GM12878 (cell line): ENCODE measurements at regions not wholly inside any gene's neighbourhood (a gene's known extent, or its start where the extent isn't known, plus 50 kb on each side); places are given as distances from the start of the nearest gene placed in this dataset.

ENCODE experiments used
- ATAC-seq: fragments of 200-7000 bp; cut with Tn5 transposase; 3 replicates; pipeline ENCODE4 v1.9.1; 2020; ENCODE audit warnings: mild to moderate bottlenecking, moderate library complexity
- BruUV-seq: library from RNA; stranded (reverse); fragments of 400-500 nt; replicated peaks from 2 replicates; lab custom pipeline; 2021; lab: Mats Ljungman, UMichigan
- CTCF ChIA-PET: fragments of 300-600 bp; sonication (Branson Sonifier 250); formaldehyde crosslinking; extraction: SDS; loops from one replicate; lab custom pipeline; 2021; ENCODE audit warnings: inconsistent platforms; lab: Yijun Ruan, JAX
- POLR2A ChIA-PET: fragments of 350-600 bp; formaldehyde crosslinking; extraction: SDS; loops from one replicate; lab custom pipeline; 2021; ENCODE audit warnings: inconsistent platforms; lab: Charles Lee
- RAD21 ChIA-PET: fragments of 300-600 bp; sonication (Branson Sonifier 250); formaldehyde crosslinking; loops from one replicate; lab custom pipeline; 2023; ENCODE audit warnings: antibody characterized with exemption; ENCODE audit not compliant: unreplicated experiment; lab: Charles Lee
- SMC1A ChIA-PET: fragments of 300-600 bp; sonication (Branson Sonifier 250); formaldehyde crosslinking; loops from one replicate; lab custom pipeline; 2023; ENCODE audit not compliant: unreplicated experiment, uncharacterized antibody; lab: Charles Lee
- DNase-seq: peaks from one replicate; pipeline ENCODE4 v3.0.0-alpha.2; 2011; ENCODE audit warnings: low read depth, low spot score
- FAIRE-seq: peaks from 3 replicates; lab custom pipeline; 2011; peaks lifted over from hg19 to GRCh38; lab: Jason Lieb, UNC
- H2AFZ ChIP-seq: 2 replicates; pipeline ENCODE4 v1.6.0; 2011; ENCODE audit warnings: low read depth, low read length, control low read depth; ENCODE audit not compliant: control insufficient read depth
- H3K27ac ChIP-seq: 2 replicates; pipeline ENCODE4 v1.5.1; 2011; ENCODE audit warnings: control low read depth; ENCODE audit not compliant: control insufficient read depth, insufficient read depth
- H3K27me3 ChIP-seq, 2 experiments: replicated peaks in 1 of 2; 2 replicates each; pipeline versions ENCODE4 v1.6.0 to v1.6.1; 2011; ENCODE audit warnings: low read length in 1 of 2; ENCODE audit not compliant: control insufficient read depth in 2 of 2, insufficient read depth in 2 of 2
- H3K36me3 ChIP-seq, 2 experiments: 2 replicates each; pipeline ENCODE4 v1.5.1; 2011; ENCODE audit warnings: low read length in 1 of 2; ENCODE audit not compliant: control insufficient read depth in 2 of 2, insufficient read depth in 2 of 2
- H3K4me1 ChIP-seq: 2 replicates; pipeline ENCODE4 v1.6.1; 2011; ENCODE audit warnings: mild to moderate bottlenecking, low read length, moderate library complexity, mixed read lengths; ENCODE audit not compliant: control insufficient read depth, insufficient read depth
- H3K4me2 ChIP-seq: 2 replicates; pipeline ENCODE4 v1.6.0; 2011; ENCODE audit warnings: control low read depth; ENCODE audit not compliant: control insufficient read depth, insufficient read depth
- H3K4me3 ChIP-seq: fragments of 200-600 bp; sonication (generic); 2 replicates; pipeline ENCODE4 v1.5.1; 2016
- H3K79me2 ChIP-seq: 2 replicates; pipeline ENCODE4 v1.6.0; 2011; ENCODE audit warnings: low read length; ENCODE audit not compliant: control insufficient read depth, insufficient read depth
- H3K9ac ChIP-seq: 2 replicates; pipeline ENCODE4 v1.8.0; 2011; ENCODE audit warnings: low read length, control low read depth, mixed read lengths; ENCODE audit not compliant: control insufficient read depth, insufficient read depth
- H3K9me3 ChIP-seq: replicated peaks from 3 replicates; pipeline ENCODE4 v1.5.1; 2011; ENCODE audit warnings: mild to moderate bottlenecking, low read length; ENCODE audit not compliant: control insufficient read depth, insufficient read depth
- H4K20me1 ChIP-seq: 2 replicates; pipeline ENCODE4 v1.6.0; 2011; ENCODE audit not compliant: control insufficient read depth, insufficient read depth
- ATF7 ChIP-seq: fragments of 450-650 bp; IDR thresholded peaks from 2 replicates; pipeline ENCODE4 v1.6.1; 2016; ENCODE audit warnings: low read depth, mild to moderate bottlenecking
- EP300 ChIP-seq, 2 experiments: fragments of 150-350 bp in 1 of 2; IDR thresholded peaks; 2 replicates each; pipeline ENCODE4 v1.6.1; 2011 to 2012; ENCODE audit warnings: low read depth in 2 of 2, low read length in 2 of 2, borderline replicate concordance in 1 of 2, improper control_type of control experiment in 1 of 2, inconsistent platforms in 1 of 2; ENCODE audit not compliant: control insufficient read depth in 1 of 2
- IKZF2 ChIP-seq, 2 experiments: fragments of 450-650 bp; IDR thresholded peaks; 2 replicates each; pipeline ENCODE4 v1.6.1; 2017; ENCODE audit warnings: mild to moderate bottlenecking in 2 of 2, moderate library complexity in 2 of 2
- KLF5 ChIP-seq: fragments of 450-650 bp; IDR thresholded peaks from 2 replicates; pipeline ENCODE4 v1.6.1; 2014; ENCODE audit warnings: mild to moderate bottlenecking; ENCODE audit not compliant: partially characterized antibody
- MTA2 ChIP-seq: fragments of 450-650 bp; IDR thresholded peaks from 2 replicates; pipeline ENCODE4 v1.6.1; 2016; ENCODE audit warnings: low read depth, mild to moderate bottlenecking, moderate library complexity
- NFXL1 ChIP-seq: fragments of 450-650 bp; IDR thresholded peaks from 2 replicates; pipeline ENCODE4 v1.6.1; 2017; ENCODE audit warnings: antibody characterized with exemption, mild to moderate bottlenecking, borderline replicate concordance
- REST ChIP-seq: IDR thresholded peaks from 2 replicates; pipeline ENCODE4 v1.6.1; 2012; ENCODE audit warnings: mild to moderate bottlenecking, low read depth, low read length
- SMAD5 ChIP-seq: IDR thresholded peaks from 2 replicates; pipeline ENCODE4 v1.6.1; 2016; ENCODE audit warnings: antibody characterized with exemption, low read depth
- SMC3 ChIP-seq: IDR thresholded peaks from 2 replicates; pipeline ENCODE4 v1.6.1; 2011; ENCODE audit warnings: low read length, improper control_type of control experiment, borderline replicate concordance
- WRNIP1 ChIP-seq: IDR thresholded peaks from 2 replicates; pipeline ENCODE4 v1.6.1; 2011; ENCODE audit warnings: low read depth, low read length, improper control_type of control experiment, borderline replicate concordance
- YY1 ChIP-seq: IDR thresholded peaks from 2 replicates; pipeline ENCODE4 v1.6.1; 2011; ENCODE audit warnings: low read depth, mild to moderate bottlenecking, low read length
- ZBED1 ChIP-seq: IDR thresholded peaks from 2 replicates; pipeline ENCODE4 v1.6.1; 2016; ENCODE audit warnings: borderline replicate concordance
- ZZZ3 ChIP-seq: IDR thresholded peaks from 2 replicates; pipeline ENCODE4 v1.6.1; 2011; ENCODE audit warnings: low read depth; ENCODE audit not compliant: control insufficient read depth, insufficient read length
- WGBS: methylation state at CpG from one replicate; pipeline ENCODE4 v1.1.6; 2016; ENCODE audit warnings: low lambda C conversion rate; ENCODE audit not compliant: insufficient replicate concordance, insufficient coverage; ENCODE audit errors: missing lambda C conversion rate; 5-methylcytosine and 5-hydroxymethylcytosine counted together
- in situ Hi-C: fragments of 300-500 bp; cut with MboI; formaldehyde crosslinking; loops from 9 replicates; pipeline ENCODE4 v1.14.3; 2018; ENCODE audit warnings: mixed read lengths
- intact Hi-C: fragments of 100-400 bp; cut with micrococcal nuclease; formaldehyde crosslinking; loops from one replicate; pipeline ENCODE4 v1.14.2; 2022; ENCODE audit not compliant: unreplicated experiment
- TF ChIP-seq, protein P1 (sequence below): fragments of 450-650 bp; IDR thresholded peaks from 2 replicates; pipeline ENCODE4 v1.6.1; 2017; ENCODE audit warnings: mild to moderate bottlenecking, moderate library complexity
- TF ChIP-seq, protein P2 (sequence below): fragments of 150-350 bp; IDR thresholded peaks from 2 replicates; pipeline ENCODE4 v1.6.1; 2016; ENCODE audit warnings: low read depth, low read length

- ChIA-PET CTCF (no interaction called here), SMC1A (no interaction called here), POLR2A (interaction anchor here (0.6 kb wide), 1 partner anchor 1157 kb away, joined by 3 read pairs; no protein-coding TSS in a partner anchor), RAD21 (no interaction called here)
- no peaks in the 10 kb centered on the region for H3K36me3 ChIP-seq
- FAIRE-seq (no peak), ATAC-seq (no peak), DNase-seq (no peak)
- H2AFZ ChIP-seq = no peak overlapping the region
- H4K20me1 ChIP-seq = no peaks in the 10 kb centered on the region
- H3K27ac ChIP-seq = no peak overlapping the region
- H3K9me3 ChIP-seq = no peaks in the 10 kb centered on the region
- 21% methylated on average over 2 of the region's 2 CpGs for WGBS
- no peak overlapping the region for H3K4me3 ChIP-seq
- H3K4me1 ChIP-seq = no peaks in the 10 kb centered on the region
- H3K4me2 ChIP-seq = no peak overlapping the region
- in situ Hi-C loops (no loop called here), intact Hi-C loops (no loop called here)
- H3K79me2 ChIP-seq = no peaks in the 10 kb centered on the region
- no peaks in the 10 kb centered on the region for H3K27me3 ChIP-seq
- H3K9ac ChIP-seq = no peak overlapping the region
- no TSS peak for BruUV-seq
- TF ChIP-seq SMC3 = no peak
- TF ChIP-seq YY1 = no peak
- TF ChIP-seq IKZF2 (IDR thresholded peaks at IDR 0.05) = no peak
- TF ChIP-seq NFXL1 = no peak
- TF ChIP-seq ZBED1 = no peak
- TF ChIP-seq WRNIP1 = no peak
- no peak for TF ChIP-seq REST
- TF ChIP-seq SMAD5 = no peak
- TF ChIP-seq, protein P1, sequence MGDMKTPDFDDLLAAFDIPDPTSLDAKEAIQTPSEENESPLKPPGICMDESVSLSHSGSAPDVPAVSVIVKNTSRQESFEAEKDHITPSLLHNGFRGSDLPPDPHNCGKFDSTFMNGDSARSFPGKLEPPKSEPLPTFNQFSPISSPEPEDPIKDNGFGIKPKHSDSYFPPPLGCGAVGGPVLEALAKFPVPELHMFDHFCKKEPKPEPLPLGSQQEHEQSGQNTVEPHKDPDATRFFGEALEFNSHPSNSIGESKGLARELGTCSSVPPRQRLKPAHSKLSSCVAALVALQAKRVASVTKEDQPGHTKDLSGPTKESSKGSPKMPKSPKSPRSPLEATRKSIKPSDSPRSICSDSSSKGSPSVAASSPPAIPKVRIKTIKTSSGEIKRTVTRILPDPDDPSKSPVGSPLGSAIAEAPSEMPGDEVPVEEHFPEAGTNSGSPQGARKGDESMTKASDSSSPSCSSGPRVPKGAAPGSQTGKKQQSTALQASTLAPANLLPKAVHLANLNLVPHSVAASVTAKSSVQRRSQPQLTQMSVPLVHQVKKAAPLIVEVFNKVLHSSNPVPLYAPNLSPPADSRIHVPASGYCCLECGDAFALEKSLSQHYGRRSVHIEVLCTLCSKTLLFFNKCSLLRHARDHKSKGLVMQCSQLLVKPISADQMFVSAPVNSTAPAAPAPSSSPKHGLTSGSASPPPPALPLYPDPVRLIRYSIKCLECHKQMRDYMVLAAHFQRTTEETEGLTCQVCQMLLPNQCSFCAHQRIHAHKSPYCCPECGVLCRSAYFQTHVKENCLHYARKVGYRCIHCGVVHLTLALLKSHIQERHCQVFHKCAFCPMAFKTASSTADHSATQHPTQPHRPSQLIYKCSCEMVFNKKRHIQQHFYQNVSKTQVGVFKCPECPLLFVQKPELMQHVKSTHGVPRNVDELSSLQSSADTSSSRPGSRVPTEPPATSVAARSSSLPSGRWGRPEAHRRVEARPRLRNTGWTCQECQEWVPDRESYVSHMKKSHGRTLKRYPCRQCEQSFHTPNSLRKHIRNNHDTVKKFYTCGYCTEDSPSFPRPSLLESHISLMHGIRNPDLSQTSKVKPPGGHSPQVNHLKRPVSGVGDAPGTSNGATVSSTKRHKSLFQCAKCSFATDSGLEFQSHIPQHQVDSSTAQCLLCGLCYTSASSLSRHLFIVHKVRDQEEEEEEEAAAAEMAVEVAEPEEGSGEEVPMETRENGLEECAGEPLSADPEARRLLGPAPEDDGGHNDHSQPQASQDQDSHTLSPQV = no peak
- TF ChIP-seq, protein P2, sequence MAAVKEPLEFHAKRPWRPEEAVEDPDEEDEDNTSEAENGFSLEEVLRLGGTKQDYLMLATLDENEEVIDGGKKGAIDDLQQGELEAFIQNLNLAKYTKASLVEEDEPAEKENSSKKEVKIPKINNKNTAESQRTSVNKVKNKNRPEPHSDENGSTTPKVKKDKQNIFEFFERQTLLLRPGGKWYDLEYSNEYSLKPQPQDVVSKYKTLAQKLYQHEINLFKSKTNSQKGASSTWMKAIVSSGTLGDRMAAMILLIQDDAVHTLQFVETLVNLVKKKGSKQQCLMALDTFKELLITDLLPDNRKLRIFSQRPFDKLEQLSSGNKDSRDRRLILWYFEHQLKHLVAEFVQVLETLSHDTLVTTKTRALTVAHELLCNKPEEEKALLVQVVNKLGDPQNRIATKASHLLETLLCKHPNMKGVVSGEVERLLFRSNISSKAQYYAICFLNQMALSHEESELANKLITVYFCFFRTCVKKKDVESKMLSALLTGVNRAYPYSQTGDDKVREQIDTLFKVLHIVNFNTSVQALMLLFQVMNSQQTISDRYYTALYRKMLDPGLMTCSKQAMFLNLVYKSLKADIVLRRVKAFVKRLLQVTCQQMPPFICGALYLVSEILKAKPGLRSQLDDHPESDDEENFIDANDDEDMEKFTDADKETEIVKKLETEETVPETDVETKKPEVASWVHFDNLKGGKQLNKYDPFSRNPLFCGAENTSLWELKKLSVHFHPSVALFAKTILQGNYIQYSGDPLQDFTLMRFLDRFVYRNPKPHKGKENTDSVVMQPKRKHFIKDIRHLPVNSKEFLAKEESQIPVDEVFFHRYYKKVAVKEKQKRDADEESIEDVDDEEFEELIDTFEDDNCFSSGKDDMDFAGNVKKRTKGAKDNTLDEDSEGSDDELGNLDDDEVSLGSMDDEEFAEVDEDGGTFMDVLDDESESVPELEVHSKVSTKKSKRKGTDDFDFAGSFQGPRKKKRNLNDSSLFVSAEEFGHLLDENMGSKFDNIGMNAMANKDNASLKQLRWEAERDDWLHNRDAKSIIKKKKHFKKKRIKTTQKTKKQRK = no peak
- no peak for TF ChIP-seq EP300 (IDR thresholded peaks at IDR 0.05; ENCODE audit: borderline replicate concordance in 1 of 2, control insufficient read depth in 1 of 2, low read depth in 2 of 2, low read length in 2 of 2)
- TF ChIP-seq ZZZ3 = no peak
- no peak for TF ChIP-seq MTA2
- TF ChIP-seq ATF7 = no peak
- no peak for TF ChIP-seq KLF5
These were observed 219.2 kb downstream of the ZIC5 start for GRCh38 chr13:99752373-99752772.
